HG02642 (cell line): ENCODE measurements at regions not wholly inside any gene's neighbourhood (a gene's known extent, or its start where the extent isn't known, plus 50 kb on each side); places are given as distances from the start of the nearest gene placed in this dataset.

Experiments used
- ATAC-seq: cut with Tn5 transposase; IDR thresholded peaks from one replicate; pipeline ENCODE4 v1.9.1; 2021; ENCODE audit warnings: mild to moderate bottlenecking; ENCODE audit not compliant: unreplicated experiment, poor library complexity

DNA sequence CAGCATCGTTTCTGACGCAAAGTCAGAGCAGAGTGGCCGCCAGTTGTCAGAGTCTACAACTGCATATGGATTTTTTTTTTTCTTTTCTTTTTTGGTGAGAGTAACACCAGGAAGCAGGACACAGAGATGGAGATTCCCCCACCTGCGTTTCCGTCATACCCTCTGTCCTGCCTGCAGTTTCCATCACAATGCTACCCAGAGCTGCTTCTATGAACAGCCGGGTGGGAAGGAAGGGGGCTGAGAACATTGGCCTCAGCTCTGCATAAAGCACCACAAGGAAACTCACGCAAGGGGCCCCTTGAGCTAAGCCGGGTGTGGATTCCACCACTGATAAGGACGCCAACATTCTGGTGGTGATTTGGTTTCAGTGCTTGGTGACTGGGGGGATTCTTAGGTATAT is 183.5 kb upstream of the AFDN start:
- no peak for ATAC-seq

DNA sequence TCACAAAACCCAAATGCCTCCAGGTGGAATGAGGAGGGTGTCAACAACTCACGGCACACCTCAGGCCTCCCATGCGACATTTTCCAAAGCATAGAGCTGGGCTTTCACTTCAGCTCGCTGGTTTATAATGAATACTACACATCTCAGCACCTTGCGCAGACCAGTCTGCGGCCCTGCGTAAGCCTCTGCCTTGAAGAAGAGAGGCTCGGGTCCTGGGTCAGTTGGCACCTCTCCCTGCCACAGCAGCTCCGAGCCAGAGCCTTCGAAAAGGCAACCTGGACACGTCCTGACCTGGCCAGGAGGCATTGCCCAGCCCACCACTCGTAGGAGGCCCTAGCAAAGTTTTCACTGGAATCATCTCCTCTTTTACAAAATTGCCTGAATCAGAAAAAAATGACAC is 183.0 kb upstream of the AFDN start:
- ATAC-seq: no peak

DNA sequence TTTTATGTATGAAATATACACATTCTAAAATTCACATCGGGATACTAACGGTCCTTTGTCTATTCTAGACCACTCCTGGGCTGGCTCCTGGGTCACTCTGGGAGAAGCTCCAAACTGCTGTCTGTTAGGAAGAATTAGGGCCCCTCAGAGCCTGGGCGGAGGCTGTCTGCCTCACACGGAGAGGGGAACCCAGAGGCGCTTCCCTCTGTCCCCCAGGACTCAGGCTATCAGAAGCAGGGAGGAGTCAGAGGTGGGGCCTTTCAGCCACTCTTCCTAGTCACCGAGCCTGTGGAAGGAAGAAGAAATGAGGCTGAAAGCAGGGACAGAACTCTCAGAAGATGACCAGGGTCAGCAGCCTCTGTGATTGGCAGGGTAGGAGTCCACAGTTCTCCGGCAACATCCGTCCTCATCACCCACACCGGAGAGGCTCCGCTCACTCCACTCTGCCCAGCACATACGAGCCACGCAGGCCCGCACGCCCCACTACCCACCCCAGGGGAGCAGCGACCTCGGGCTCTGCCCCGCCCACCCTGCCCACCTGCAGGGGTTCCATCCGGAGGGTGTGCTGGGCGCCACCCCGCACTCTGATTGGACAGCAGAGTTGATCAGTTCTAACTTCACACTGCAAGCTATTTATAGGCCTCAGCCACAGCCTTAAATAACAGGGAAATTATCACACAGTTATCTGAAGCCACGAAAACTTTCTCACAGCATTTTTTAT is 182.1 kb upstream of the AFDN start:
- no peak for ATAC-seq

DNA sequence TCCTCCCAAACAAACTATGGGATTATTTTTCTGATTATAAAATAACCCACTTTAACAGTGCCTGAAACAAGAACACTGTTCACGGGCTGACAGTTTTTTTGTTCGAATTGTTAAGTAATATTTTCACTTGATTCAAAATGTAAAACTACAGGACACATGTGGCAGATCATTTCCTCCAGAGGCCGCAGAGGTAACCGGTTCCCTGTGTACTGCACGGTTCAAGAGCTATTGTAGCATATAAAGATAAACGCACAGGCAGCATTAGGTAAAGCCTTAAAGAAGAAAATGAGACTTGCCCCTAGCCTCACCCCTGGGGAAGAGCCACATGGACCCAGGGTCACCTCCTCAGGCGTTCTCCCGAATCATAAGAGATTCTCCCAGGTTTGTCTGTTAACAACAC is 181.3 kb upstream of the AFDN start:
- no peak for ATAC-seq

DNA sequence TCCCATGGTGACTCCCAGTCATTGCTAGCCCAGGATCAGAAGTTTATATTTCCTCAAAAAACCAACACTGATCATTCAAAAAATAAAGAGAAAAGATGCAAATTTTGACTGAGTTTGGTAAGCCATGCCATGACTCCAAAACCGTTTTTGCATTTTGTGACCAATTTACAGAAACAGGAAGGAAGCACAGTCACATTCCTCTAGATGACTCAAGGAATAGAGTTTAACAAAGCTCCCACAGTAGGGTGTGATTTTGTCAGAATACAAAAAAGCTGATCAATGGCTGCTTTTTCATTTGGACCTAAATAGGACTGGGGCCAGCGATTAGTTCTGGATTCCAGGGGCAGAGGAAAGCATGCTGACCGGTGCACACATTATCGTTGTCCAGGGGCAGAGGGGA is 179.4 kb upstream of the AFDN start:
- no peak for ATAC-seq

DNA sequence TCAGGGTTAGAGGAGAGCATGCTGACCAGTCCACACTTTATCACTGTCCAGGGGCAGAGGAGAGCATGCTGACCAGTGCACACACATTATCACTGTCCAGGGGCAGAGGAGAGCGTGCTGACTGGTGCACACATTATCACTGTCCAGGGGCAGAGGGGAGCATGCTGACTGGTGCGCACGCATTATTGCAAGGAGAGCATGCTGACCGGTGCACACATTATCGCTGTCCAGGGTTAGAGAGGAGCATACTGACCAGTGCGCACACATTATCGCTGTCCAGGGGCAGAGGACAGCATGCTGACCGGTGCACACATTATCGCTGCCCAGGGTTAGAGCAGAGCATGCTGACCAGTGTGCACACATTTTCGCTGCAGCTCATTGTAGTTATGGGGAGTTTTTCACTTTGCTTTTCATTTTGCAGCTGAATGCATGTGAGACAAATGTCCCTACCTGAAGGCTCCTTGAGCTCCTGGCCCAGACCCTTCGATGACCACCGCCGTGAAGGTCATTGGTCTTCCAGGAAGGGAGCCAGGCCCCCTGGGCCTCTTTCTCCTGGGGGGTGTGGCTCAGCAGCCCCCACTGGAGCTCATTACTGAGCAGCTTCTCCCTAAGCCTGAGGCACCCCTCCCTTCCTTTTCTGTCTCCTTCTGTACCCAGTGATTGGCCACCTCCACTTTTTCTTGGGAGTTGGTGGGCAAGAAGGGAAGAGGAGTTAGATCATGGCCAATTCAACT is 178.8 kb upstream of the AFDN start:
- no peak for ATAC-seq

DNA sequence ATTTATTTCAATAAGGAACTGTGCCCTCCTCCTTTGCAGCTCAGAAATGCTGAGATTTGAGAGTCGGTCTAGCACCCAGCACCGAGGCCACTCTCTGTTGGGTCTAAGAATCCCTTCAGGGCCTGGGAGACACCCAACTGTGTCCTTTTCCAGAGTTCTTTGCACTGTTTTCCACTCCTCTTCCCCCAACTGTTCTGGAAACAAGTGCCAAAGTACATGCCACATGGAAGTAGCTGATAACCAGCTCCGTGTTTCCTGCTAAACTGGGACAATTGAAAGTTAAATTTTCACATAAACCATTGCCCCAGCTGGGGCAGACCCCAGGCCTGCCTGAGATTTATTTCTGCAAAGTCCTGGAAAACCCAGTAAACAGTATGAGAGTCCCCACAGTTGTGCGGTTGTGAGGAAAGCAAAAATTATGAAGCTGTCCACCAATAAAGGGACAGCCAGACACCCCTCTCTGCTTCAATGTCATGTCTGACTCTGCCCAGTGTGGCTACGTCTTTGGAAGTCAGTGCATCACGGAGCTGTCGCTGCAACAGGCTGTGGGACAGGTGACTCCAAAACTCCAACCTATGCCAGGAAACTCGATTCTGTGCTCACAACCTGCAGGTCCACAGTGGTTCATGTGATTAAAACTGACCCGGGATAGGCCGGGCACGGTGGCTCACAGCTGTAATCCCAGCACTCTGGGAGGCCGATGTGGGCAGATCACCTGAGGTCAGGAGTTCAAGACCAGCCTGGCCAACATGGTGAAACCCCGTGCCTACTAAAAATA is 178.0 kb upstream of the AFDN start:
- no peak for ATAC-seq

DNA sequence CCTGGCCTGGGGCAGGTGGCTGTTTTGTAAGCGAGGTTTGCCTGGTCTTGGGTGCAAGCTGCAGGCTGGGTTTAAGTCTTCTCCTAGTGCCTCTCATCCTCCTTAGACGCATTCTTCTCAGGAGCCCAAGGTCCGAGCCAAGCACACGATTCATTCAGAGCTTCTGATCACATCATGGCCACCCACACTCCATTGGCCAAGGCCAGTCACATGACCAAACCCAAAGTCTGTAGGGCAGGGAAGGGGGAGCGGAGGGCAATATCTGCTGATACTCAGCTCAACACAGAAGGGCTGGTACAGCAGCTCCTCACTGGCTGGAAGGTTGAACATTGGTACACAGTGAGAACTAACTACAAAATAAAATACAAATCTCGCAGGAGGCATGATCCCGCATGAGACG is 177.2 kb upstream of the AFDN start:
- ATAC-seq: no peak

DNA sequence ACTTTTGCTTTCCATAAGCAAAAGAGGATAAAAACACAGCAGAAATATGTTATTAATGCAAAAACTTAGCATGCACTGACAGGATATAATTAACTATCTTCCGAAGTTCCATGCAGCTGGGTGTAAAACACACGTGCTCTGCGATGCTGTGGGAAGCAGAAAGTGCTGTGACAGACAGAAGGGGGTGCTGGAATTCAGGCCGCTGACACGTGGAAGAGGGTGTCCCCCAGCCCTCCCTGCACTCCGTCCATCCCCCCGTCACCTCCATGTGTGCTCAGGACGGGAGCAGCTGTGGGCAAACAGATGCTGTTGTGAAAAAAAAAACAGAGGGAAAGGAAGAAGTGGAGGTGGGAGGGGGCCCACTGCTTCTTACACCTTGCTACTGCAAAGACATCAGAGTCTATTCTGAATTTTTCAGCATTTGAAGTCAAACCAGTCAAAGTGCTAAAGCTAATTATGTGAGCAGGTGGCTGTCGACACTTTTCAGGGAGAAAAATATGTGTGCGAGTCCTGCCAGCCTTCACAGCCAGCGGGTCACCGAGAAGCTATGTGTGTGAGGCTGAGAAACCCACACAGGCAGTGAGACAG is 175.9 kb upstream of the AFDN start:
- ATAC-seq: no peak

DNA sequence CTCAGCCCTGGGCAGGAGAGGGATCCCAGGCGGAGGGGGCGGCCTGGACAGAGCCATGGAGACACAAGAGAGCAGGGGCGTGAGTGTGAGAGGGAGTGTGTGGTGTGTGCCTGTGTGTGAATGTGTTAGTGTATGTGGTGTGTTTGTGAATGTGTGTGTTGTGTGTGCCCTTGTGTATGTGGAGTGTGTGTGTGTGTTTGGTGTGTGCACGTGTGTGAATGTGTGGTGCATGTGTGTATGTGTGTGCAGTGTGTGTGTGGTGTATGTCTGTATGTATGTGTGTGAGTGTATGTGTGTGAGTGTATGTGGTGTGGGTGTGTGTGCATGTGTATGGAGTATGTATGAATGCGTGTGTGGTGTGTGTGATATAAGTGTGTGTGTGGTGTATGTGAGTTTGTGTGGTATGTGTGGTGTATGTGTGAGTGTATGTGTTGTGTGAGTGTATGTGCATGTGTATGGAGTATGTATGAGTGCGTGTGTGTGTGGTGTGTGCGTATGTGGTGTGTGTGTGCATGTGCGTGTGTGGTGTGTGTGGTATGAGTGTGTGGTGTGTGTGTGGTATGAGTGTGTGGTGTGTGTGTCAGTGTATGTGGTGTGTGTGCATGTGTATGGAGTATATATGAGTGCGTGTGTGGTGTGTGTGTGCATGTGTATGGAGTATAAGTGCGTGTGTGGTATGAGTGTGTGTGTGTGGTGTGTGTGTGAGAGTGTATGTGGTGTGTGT is 175.2 kb upstream of the AFDN start:
- no peak for ATAC-seq

DNA sequence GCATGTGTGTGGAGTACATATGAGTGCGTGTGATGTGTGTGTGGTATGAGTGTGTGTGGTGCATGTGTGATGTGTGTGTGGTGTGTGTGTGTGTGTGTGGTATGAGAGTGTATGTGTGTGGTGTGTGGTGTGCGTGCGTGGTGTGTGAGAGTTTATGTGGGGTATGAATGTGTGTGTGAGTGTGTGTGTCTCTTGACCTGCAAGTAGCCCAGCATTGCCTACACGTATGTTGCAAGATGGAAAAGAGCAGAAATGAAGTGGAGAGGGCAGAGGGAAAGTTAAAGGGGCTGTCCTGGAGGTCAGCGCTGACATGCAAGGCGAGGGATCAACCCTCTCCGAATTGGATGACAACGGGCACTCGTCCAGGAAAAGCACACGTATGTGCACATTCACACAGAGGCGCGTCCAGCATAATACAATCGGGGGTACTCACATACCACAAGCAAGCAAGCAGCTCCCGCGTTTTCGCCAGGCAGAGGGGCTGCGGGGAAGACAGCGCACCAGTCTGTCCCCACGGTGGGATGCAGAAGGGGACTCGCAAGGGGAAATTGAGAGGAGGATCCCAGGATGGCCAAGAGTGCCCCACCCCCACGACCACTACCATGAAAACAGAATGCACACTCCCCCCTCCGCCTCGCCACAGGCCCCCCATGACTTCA is 174.5 kb upstream of the AFDN start:
- no peak for ATAC-seq

DNA sequence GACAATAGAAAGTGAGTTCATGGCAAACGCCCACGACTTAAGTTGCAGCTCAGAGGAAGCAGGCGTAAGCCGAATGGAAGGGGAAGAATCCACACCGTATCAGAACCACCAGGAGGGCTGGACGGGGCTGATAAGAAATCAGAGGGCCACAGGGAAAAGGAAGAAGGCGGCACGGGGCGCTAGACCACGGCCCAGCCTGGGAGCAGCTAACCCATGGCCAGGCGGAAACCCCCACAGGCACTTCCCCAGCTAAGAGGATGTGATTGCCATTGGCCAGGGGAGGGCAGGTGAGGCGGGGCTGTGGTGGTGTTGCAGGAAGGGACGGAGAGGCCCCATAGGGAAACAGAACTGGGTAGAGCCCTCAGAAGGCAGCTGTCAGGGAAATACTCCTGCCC is 174.0 kb upstream of the AFDN start:
- no peak for ATAC-seq

DNA sequence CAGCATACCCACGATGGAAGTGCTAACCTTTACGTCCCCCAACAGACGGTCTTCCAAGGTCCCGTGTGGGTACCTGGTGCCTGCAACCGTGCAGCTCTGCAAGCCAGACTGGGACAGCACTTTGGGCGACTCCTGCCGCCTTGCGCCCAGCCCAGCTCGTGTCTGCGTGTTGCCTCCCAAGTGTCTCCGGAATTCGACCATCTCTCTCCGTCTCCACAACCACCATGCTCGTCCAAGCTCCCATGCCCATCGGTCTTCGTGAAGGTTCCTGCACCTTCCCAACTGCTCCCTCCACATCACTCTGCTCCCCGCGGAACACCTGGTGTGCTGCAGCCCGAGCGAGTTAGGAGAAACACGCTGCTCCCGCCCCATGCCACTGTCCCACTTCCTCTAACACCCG is 173.2 kb upstream of the AFDN start:
- ATAC-seq: no peak

DNA sequence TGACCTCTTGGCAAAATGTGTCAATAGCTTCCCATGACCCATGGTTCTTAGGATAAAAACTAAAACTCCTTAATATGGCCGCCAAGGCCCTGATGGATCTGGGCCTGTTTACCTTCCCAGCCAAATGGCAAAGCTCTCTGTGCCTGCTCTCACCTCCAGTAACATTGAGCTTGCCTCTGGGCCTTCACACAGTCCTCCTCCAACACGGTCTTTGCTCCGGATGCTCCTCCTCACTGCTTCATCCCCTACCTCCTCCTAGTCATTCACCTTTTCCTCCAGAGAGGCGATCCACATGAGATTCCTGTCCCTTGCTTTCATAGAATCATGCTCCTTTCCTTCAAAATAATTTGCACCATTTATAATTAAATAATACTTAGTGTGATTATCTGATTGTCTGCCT is 172.3 kb upstream of the AFDN start:
- ATAC-seq: no peak

DNA sequence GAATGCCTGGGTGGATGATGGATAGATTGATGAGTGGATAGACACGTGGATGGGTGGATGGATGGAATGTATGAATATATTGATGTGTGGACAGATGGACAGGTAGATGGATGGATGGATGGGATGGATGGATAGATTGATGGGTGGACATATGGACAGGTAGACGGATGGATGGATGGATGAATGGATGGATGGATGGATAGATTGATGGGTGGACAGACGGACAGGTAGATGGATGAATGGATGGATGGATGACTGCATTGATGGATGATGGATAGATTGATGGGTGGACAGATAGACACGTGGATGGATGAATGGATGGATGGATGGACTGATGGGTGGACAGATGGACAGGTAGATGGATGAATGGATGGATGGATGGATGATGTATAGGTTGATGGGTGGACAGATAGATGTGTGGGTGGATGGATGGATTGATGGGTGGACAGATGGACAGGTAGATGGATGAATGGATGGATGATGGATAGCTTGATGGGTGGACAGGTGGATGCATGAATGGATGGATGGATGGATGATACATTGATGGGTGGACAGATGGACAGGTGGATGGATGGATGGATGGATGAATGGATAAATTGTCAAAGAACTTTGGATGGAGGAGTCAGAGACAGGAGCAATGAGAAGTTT is 171.4 kb upstream of the AFDN start:
- ATAC-seq: no peak

DNA sequence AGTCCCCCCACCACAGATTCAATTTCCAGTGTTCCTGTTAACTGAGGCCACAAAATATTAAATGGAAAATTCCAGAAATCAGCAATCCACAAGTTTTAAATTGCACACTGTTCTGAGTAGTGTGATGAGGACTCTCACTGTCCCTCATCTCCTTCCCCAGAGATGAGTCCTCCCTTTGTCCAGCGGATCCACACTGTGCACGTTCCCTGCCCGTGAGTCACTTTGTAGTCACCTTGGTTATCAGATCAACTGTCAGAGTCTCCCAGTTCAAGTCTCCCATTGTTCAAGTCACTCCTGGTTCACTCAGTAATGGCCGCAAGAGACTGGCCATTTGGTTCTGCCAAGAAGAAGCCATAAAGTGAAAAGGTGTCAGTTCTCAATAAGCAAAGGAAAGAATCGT is 168.6 kb upstream of the AFDN start:
- no peak for ATAC-seq

DNA sequence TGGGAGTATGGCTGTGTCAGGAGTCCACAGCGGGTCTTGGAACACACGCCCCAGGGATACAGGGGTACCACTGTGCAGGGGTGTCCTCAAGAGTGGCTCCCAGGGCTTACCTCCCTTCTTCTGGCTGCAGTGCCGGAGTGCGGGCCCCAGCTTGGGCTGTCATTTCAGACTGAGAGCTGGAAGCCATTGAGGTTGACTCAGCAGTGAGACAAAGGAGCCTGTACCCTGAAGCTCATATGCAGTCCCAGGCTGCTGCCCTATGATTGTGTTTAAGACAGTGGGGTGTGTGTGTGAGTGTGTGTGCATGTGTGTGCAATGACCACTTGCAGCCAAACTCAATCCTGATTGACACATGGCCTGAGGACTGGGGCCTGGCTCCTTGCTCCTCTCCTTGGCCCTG is 167.7 kb upstream of the AFDN start:
- ATAC-seq: no peak

DNA sequence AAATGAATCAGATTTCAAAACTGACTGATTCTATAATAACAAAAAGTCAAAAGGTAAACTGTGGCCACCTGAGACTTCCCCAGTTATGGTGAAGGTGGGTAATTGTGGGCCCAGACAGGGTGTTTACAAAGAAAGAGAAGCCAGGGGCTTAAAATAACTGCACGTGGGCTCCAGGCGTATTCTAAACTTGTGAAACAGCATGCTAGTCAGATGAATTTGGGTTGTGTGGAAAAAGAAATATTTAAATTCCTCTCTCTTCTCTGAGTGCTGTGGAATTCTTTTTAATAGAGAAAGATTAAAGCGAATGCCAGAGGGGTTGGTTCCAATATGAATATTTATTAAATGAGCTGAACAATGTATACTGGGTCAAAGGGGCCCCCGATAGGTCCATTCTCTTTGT is 166.3 kb upstream of the AFDN start:
- no peak for ATAC-seq

DNA sequence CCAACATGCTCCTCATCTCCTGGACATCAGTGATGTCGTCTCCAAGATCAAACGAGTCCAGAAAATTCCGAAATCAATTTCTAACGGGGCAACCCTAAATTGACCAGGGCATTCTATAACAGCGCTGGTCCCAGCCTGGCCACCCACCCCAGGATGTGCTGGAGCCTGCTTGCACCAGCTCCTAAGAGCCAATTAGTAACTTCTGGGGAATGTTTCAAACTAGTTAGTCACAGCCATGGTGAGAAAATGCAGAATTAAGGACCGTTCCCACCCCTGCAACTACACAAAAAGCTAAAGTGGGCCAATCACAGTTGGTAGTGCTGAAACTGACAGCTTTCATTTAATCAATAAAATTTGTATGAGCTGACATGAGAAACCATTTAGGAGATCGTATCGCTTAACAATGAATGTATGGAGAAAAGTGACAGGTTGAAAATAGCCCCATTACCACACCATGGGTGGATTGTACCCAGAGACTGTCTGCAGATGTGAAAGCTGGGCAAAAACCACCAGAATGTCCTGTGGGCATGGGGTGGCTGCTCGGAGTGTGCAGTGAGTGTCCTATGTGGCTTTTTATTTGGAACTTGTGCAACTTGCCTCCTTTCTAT is 165.7 kb upstream of the AFDN start:
- ATAC-seq: no peak
